IMR-90 (cell line): ENCODE measurements at regions not wholly inside any gene's neighbourhood (a gene's known extent, or its start where the extent isn't known, plus 50 kb on each side); places are given as distances from the start of the nearest gene placed in this dataset.

ENCODE experiments used
- ATAC-seq: fragments of 200-7000 bp; cut with Tn5 transposase; 2 replicates; pipeline ENCODE4 v1.9.1; 2020; ENCODE audit warnings: low read depth, mild to moderate bottlenecking, moderate library complexity
- BruUV-seq: library from RNA; stranded (reverse); fragments of 400-500 nt; replicated peaks from 2 replicates; lab custom pipeline; 2021; lab: Mats Ljungman, UMichigan
- CTCF ChIA-PET: fragments of 300-600 bp; formaldehyde crosslinking; extraction: SDS; loops from one replicate; lab custom pipeline; 2021; ENCODE audit warnings: antibody characterized with exemption; lab: Yijun Ruan, JAX
- POLR2A ChIA-PET: fragments of 300-600 bp; sonication (Branson Sonifier 250); formaldehyde crosslinking; loops from one replicate; lab custom pipeline; 2022; ENCODE audit warnings: antibody characterized with exemption; ENCODE audit not compliant: unreplicated experiment; lab: Charles Lee
- DNase-seq: peaks from one replicate; pipeline ENCODE4 v3.0.0; 2013
- H2AFZ ChIP-seq: replicated peaks from 2 replicates; pipeline ENCODE3; 2013; ENCODE audit warnings: low read length, mild to moderate bottlenecking; ENCODE audit not compliant: poor library complexity
- H2AK5ac ChIP-seq: 2 replicates; pipeline ENCODE4 v1.6.1; 2013; ENCODE audit warnings: low read depth, low read length, inconsistent platforms
- H2AK9ac ChIP-seq: replicated peaks from 2 replicates; pipeline ENCODE3; 2013; ENCODE audit warnings: mild to moderate bottlenecking, low read depth, low read length, moderate library complexity; ENCODE audit not compliant: poor library complexity
- H2BK120ac ChIP-seq: 2 replicates; pipeline ENCODE4 v1.6.1; 2013; ENCODE audit warnings: low read depth, low read length, inconsistent platforms
- H2BK15ac ChIP-seq: 3 replicates; pipeline ENCODE4 v1.6.1; 2013; ENCODE audit warnings: low read depth, low read length, inconsistent platforms
- H2BK20ac ChIP-seq: 2 replicates; pipeline ENCODE4 v1.6.1; 2013; ENCODE audit warnings: low read depth, mild to moderate bottlenecking, inconsistent platforms, low read length, moderate library complexity
- H2BK5ac ChIP-seq: 2 replicates; pipeline ENCODE4 v1.6.1; 2013; ENCODE audit warnings: mild to moderate bottlenecking, low read depth, low read length, inconsistent platforms; ENCODE audit not compliant: poor library complexity, severe bottlenecking
- H3K14ac ChIP-seq: replicated peaks from 2 replicates; pipeline ENCODE4 v1.6.1; 2013; ENCODE audit warnings: low read depth, low read length, inconsistent platforms
- H3K18ac ChIP-seq: 2 replicates; pipeline ENCODE4 v1.6.1; 2013; ENCODE audit warnings: low read depth, low read length, control low read depth
- H3K23ac ChIP-seq: 2 replicates; pipeline ENCODE4 v1.6.1; 2013; ENCODE audit warnings: low read depth, low read length, inconsistent platforms
- H3K27ac ChIP-seq: 2 replicates; pipeline ENCODE4 v1.5.1; 2013; ENCODE audit warnings: mild to moderate bottlenecking, control low read depth, low read length; ENCODE audit not compliant: insufficient read depth
- H3K27me3 ChIP-seq: 2 replicates; pipeline ENCODE4 v1.6.1; 2013; ENCODE audit warnings: low read length; ENCODE audit not compliant: control insufficient read depth, insufficient read depth
- H3K36me3 ChIP-seq: 2 replicates; pipeline ENCODE4 v1.6.1; 2013; ENCODE audit warnings: low read length, mixed read lengths; ENCODE audit not compliant: control insufficient read depth, insufficient read depth
- H3K4ac ChIP-seq: 2 replicates; pipeline ENCODE4 v1.6.1; 2013; ENCODE audit warnings: low read depth, low read length, inconsistent platforms
- H3K4me1 ChIP-seq: 2 replicates; pipeline ENCODE4 v1.6.1; 2013; ENCODE audit warnings: low read length, mixed read lengths; ENCODE audit not compliant: control insufficient read depth, insufficient read depth
- H3K4me2 ChIP-seq: 2 replicates; pipeline ENCODE4 v1.6.1; 2013; ENCODE audit warnings: low read depth, mild to moderate bottlenecking, control low read depth, low read length, moderate library complexity
- H3K4me3 ChIP-seq: 2 replicates; pipeline ENCODE4 v1.5.1; 2013; ENCODE audit warnings: low read depth, mild to moderate bottlenecking, control low read depth, low read length, moderate library complexity; ENCODE audit not compliant: insufficient read depth
- H3K56ac ChIP-seq: 2 replicates; pipeline ENCODE4 v1.6.1; 2013; ENCODE audit warnings: low read length, inconsistent platforms; ENCODE audit not compliant: insufficient read depth; ENCODE audit errors: extremely low read depth
- H3K79me1 ChIP-seq, 2 experiments: 2 replicates each; pipeline ENCODE4 v1.6.1; 2013; ENCODE audit warnings: low read length in 2 of 2, inconsistent platforms in 1 of 2, low read depth in 1 of 2
- H3K9ac ChIP-seq: 2 replicates; pipeline ENCODE4 v1.6.1; 2013; ENCODE audit warnings: low read depth, low read length, control low read depth
- H3K9me1 ChIP-seq: 2 replicates; pipeline ENCODE4 v1.6.1; 2013; ENCODE audit warnings: low read length, inconsistent platforms; ENCODE audit not compliant: insufficient read depth
- H3K9me3 ChIP-seq: 2 replicates; pipeline ENCODE4 v1.6.1; 2013; ENCODE audit warnings: low read length; ENCODE audit not compliant: control insufficient read depth, insufficient read depth
- H4K20me1 ChIP-seq: 2 replicates; pipeline ENCODE4 v1.6.1; 2013; ENCODE audit warnings: low read length, inconsistent platforms; ENCODE audit not compliant: insufficient read depth
- H4K5ac ChIP-seq: 2 replicates; pipeline ENCODE4 v1.6.1; 2013; ENCODE audit warnings: mild to moderate bottlenecking, low read depth, low read length, control low read depth
- H4K8ac ChIP-seq, 2 experiments: 2 replicates each; pipeline ENCODE4 v1.6.1; 2013; ENCODE audit warnings: low read depth in 2 of 2, low read length in 2 of 2, control low read depth in 1 of 2, inconsistent platforms in 1 of 2
- H4K91ac ChIP-seq: 2 replicates; pipeline ENCODE4 v1.6.1; 2013; ENCODE audit warnings: low read depth, low read length, inconsistent platforms; ENCODE audit not compliant: insufficient read depth
- CEBPB ChIP-seq: IDR thresholded peaks from 2 replicates; pipeline ENCODE4 v1.6.1; 2012; ENCODE audit warnings: low read depth, low read length, improper control_type of control experiment
- CHD1 ChIP-seq: IDR thresholded peaks from 2 replicates; pipeline ENCODE4 v1.6.1; 2012; ENCODE audit warnings: low read depth, low read length, improper control_type of control experiment
- ELK1 ChIP-seq: fragments of 150-350 bp; IDR thresholded peaks from 2 replicates; pipeline ENCODE4 v1.6.1; 2016; ENCODE audit warnings: low read depth, mild to moderate bottlenecking, low read length, moderate library complexity, borderline replicate concordance
- FOS ChIP-seq: fragments of 150-350 bp; IDR thresholded peaks from 2 replicates; pipeline ENCODE4 v1.6.1; 2016; ENCODE audit warnings: low read depth, low read length
- MAFK ChIP-seq: IDR thresholded peaks from 2 replicates; pipeline ENCODE4 v1.6.1; 2012; ENCODE audit warnings: low read depth, low read length, improper control_type of control experiment
- MAZ ChIP-seq: IDR thresholded peaks from 2 replicates; pipeline ENCODE4 v1.6.1; 2012; ENCODE audit warnings: low read depth, mild to moderate bottlenecking, low read length, improper control_type of control experiment, moderate library complexity, borderline replicate concordance
- MXI1 ChIP-seq: IDR thresholded peaks from 2 replicates; pipeline ENCODE4 v1.6.1; 2012; ENCODE audit warnings: low read depth, mild to moderate bottlenecking, low read length, moderate library complexity, borderline replicate concordance
- POLR2A ChIP-seq: IDR thresholded peaks from 2 replicates; pipeline ENCODE4 v1.6.1; 2012; ENCODE audit warnings: mild to moderate bottlenecking, low read depth, low read length
- RAD21 ChIP-seq: IDR thresholded peaks from 2 replicates; pipeline ENCODE4 v1.6.1; 2012; ENCODE audit warnings: low read length, improper control_type of control experiment
- SMC3 ChIP-seq: fragments of 150-350 bp; IDR thresholded peaks from 2 replicates; pipeline ENCODE4 v1.6.1; 2016; ENCODE audit warnings: low read depth, mild to moderate bottlenecking, antibody characterized with exemption, low read length, moderate library complexity
- WGBS, 2 experiments: methylation state at CpG; one replicate each; pipeline versions ENCODE4 v1.1.5 to v1.1.7; 2013; ENCODE audit warnings: missing lambda C conversion rate in 2 of 2; ENCODE audit not compliant: insufficient read length in 1 of 2; ENCODE audit errors: extremely low coverage in 2 of 2; 5-methylcytosine and 5-hydroxymethylcytosine counted together
- dilution Hi-C: fragments of 300-500 bp; cut with HindIII; formaldehyde crosslinking; loops from one replicate; pipeline ENCODE4 v1.14.3; 2018; ENCODE audit warnings: low sequenced_read_pairs; ENCODE audit not compliant: unreplicated experiment
- in situ Hi-C: fragments of 300-500 bp; cut with MboI; formaldehyde crosslinking; loops from 3 replicates; pipeline ENCODE4 v1.14.3; 2019; ENCODE audit warnings: low sequenced_read_pairs, inconsistent platforms, mixed read lengths
- intact Hi-C: fragments of 100-400 bp; cut with micrococcal nuclease; formaldehyde crosslinking; loops from 2 replicates; pipeline ENCODE4 v1.10.0; 2022
- TF ChIP-seq, protein P1 (sequence below): fragments of 150-350 bp; IDR thresholded peaks from 2 replicates; pipeline ENCODE4 v1.6.1; 2017; ENCODE audit warnings: mild to moderate bottlenecking, antibody characterized with exemption, low read length, low read depth
- TF ChIP-seq, protein P2 (sequence below): conservative IDR thresholded peaks from 2 replicates; pipeline ENCODE4 v1.5.1; 2012; ENCODE audit warnings: mild to moderate bottlenecking, low read depth, low read length, improper control_type of control experiment

DNA sequence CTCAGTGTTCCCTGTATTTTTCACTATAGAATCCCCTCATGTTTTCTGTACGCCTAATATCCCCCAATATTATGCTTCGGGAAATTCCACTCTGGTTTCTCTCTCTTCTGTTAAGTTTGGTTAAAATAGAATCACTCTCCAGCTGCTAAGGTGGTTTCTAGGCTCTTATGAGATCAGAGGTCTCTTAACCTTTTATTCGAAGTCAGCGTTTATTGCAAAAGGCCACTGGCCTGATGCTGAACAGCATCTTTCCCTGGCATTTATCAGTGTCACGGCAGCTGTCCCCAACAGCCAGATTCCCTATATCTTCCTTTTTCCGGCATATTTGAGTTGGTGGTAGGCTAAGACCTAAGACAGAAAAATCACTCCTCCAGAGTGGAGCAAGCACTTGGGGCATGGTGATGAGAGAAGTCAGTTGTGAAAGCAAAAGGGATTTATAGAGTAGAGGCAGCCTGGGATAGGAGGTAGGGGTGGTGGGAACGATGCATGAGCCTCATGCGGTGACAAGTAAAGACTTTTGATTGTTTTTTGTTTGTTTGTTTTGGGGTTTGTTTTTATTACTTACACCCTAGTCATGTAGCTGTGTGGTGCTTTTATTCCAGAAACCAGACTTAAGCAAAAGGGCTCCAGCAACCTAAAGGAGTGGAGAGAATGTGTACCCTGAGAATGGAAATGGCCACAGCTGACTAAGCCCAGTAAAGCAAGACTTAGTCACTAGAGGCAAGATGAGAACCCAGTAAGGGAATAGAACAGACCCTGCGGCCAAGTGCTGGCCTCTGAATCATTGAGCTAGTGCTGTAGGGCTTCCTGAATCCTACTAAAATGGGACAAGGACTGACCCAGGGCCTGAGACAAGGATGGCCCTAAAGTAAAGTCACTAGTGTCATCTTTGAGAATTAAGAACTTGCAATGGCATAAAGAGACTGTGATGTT is 197.6 kb upstream of the PRNP start:
- Histone ChIP-seq H4K20me1 (no peaks in the 10 kb centered on the region), H3K4me1 (peaks cover 18% of the 10 kb centered on the region), H2BK120ac (peak overlapping the region; percentile 66), H3K9ac (no peak overlapping the region), H3K9me3 (no peaks in the 10 kb centered on the region), H2BK20ac (peak overlapping the region; percentile 35; the same call in 1 of the 2 replicates), H3K4ac (peak overlapping the region; percentile 47; the same call in 1 of the 2 replicates), H3K36me3 (no peaks in the 10 kb centered on the region), H2BK5ac (peak overlapping the region; percentile 21), H4K91ac (0 out of 2 replicates have a peak overlapping the region, but pooled peaks have one; percentile 14), H4K8ac (peak overlapping the region in 1 of 2 experiments; percentile 32; a peak in 2 of 4 replicates), H3K27ac (no peak overlapping the region), H4K5ac (no peak overlapping the region), H2BK15ac (peak overlapping the region; percentile 79; the same call in 2 of the 3 replicates), H3K4me2 (no peak overlapping the region), H3K27me3 (no peaks in the 10 kb centered on the region), H3K56ac (no peak overlapping the region), H3K79me1 (no peaks in the 10 kb centered on the region), H3K18ac (peak overlapping the region; percentile 0; the same call in 1 of the 2 replicates), H3K4me3 (no peak overlapping the region), H2AK5ac (peak overlapping the region; percentile 60), H2AK9ac (peak overlapping the region; percentile 7), H3K23ac (no peak overlapping the region), H2AFZ (no peak overlapping the region), H3K9me1 (0 out of 2 replicates have a peak, but pooled peaks cover 8% of the 10 kb centered on the region), H3K14ac (peak overlapping the region; percentile 23)
- DNase-seq = peak; percentile 85
- BruUV-seq = no TSS peak
- ChIA-PET POLR2A (interaction anchor here (0.5 kb wide), 1 partner anchor 8 kb away, joined by 3 read pairs; no protein-coding TSS in a partner anchor), CTCF (interaction anchor here (0.7 kb wide), 1 partner anchor 9 kb away, joined by 3 read pairs; no protein-coding TSS in a partner anchor)
- 13% methylated on average over 1 of the region's 9 CpGs; no CpG with 5 or more reads in 1 of the 2 experiments for WGBS, 2 experiments
- in situ Hi-C loops (no loop called here), dilution Hi-C loops (no loop called here), intact Hi-C loops (no loop called here)
- TF ChIP-seq SMC3 = no peak; the same call in 1 of the 2 replicates
- TF ChIP-seq ELK1 = no peak
- TF ChIP-seq RAD21 = 0 out of 2 replicates have a peak, but pooled peaks have one; percentile 3
- 0 out of 2 replicates have a peak, but pooled peaks have one; percentile 32 for TF ChIP-seq MAFK
- TF ChIP-seq, protein P1, sequence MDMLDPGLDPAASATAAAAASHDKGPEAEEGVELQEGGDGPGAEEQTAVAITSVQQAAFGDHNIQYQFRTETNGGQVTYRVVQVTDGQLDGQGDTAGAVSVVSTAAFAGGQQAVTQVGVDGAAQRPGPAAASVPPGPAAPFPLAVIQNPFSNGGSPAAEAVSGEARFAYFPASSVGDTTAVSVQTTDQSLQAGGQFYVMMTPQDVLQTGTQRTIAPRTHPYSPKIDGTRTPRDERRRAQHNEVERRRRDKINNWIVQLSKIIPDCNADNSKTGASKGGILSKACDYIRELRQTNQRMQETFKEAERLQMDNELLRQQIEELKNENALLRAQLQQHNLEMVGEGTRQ = no peak
- TF ChIP-seq FOS = no peak
- TF ChIP-seq, protein P2, sequence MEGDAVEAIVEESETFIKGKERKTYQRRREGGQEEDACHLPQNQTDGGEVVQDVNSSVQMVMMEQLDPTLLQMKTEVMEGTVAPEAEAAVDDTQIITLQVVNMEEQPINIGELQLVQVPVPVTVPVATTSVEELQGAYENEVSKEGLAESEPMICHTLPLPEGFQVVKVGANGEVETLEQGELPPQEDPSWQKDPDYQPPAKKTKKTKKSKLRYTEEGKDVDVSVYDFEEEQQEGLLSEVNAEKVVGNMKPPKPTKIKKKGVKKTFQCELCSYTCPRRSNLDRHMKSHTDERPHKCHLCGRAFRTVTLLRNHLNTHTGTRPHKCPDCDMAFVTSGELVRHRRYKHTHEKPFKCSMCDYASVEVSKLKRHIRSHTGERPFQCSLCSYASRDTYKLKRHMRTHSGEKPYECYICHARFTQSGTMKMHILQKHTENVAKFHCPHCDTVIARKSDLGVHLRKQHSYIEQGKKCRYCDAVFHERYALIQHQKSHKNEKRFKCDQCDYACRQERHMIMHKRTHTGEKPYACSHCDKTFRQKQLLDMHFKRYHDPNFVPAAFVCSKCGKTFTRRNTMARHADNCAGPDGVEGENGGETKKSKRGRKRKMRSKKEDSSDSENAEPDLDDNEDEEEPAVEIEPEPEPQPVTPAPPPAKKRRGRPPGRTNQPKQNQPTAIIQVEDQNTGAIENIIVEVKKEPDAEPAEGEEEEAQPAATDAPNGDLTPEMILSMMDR = no peak
- TF ChIP-seq POLR2A = no peak
- TF ChIP-seq MXI1 = no peak
- no peak for TF ChIP-seq CEBPB
- TF ChIP-seq CHD1 = no peak
- TF ChIP-seq MAZ = no peak
- ATAC-seq = peak; percentile 95
